Astrocyte of the spinal cord (primary cell): ENCODE measurements at regions not wholly inside any gene's neighbourhood (a gene's known extent, or its start where the extent isn't known, plus 50 kb on each side); places are given as distances from the start of the nearest gene placed in this dataset.

Experiments used
- DNase-seq: peaks from one replicate; pipeline ENCODE4 v3.0.0; 2011; ENCODE audit warnings: low read depth, low spot score
- H3K4me3 ChIP-seq: 2 replicates; pipeline ENCODE4 v1.5.1; 2011; ENCODE audit warnings: low read depth, mild to moderate bottlenecking, low read length, moderate library complexity
- CTCF ChIP-seq: IDR thresholded peaks from 2 replicates; pipeline ENCODE4 v1.5.1; 2012; ENCODE audit warnings: low read depth, mild to moderate bottlenecking, low read length, inconsistent platforms
- in situ Hi-C: cut with HindIII; loops from 2 replicates; pipeline ENCODE4 v1.10.0; 2017; ENCODE audit warnings: low sequenced_read_pairs

- TF ChIP-seq CTCF: no peak
- no peak overlapping the region for H3K4me3 ChIP-seq
- in situ Hi-C loops: no loop called here
- DNase-seq: peak; percentile 19
Measured at GRCh38 chr14:58942516-58942915, 246.0 kb upstream of the DAAM1 start.

- in situ Hi-C loops: no loop called here
- H3K4me3 ChIP-seq: no peak overlapping the region
- no peak for DNase-seq
- no peak for TF ChIP-seq CTCF
Measured at GRCh38 chr14:58944343-58944967, 244.0 kb upstream of the DAAM1 start.

- TF ChIP-seq CTCF: no peak
- in situ Hi-C loops: no loop called here
- no peak for DNase-seq
- H3K4me3 ChIP-seq: no peak overlapping the region
Measured at GRCh38 chr14:58944968-58945356, 243.5 kb upstream of the DAAM1 start.

- no peak overlapping the region for H3K4me3 ChIP-seq
- no peak for TF ChIP-seq CTCF
- DNase-seq: no peak
- in situ Hi-C loops: no loop called here
Measured at GRCh38 chr14:58946431-58946830, 242.0 kb upstream of the DAAM1 start.

DNA sequence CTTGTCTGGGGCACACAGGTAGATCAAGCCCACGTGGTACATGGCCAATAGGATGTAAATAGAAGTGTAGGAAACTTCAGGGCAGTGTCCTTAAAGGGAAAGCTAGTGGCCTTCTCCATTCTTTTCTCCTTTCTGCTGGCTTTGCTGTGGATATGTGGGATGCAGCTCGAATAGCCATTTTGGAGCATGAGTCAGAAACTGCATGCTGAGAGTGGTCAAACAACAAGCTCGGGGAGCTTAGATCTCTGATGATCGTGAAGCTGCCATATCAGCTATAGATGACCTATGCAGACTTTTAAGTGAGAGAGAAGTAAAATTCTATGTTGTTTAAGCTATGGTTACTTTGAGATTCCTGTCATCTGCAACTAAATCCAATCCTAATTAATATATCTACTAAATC, 241.3 kb upstream of the DAAM1 start:
- in situ Hi-C loops: no loop called here
- peak; percentile 61 for DNase-seq
- no peak overlapping the region for H3K4me3 ChIP-seq
- TF ChIP-seq CTCF: no peak

- DNase-seq: peak; percentile 22
- TF ChIP-seq CTCF: no peak
- in situ Hi-C loops: no loop called here
- no peak overlapping the region for H3K4me3 ChIP-seq
Measured at GRCh38 chr14:58947814-58948445, 240.5 kb upstream of the DAAM1 start.
